Brain microvascular endothelial cell (primary cell): ENCODE measurements at regions not wholly inside any gene's neighbourhood (a gene's known extent, or its start where the extent isn't known, plus 50 kb on each side); places are given as distances from the start of the nearest gene placed in this dataset.

Source experiments
- DNase-seq: peaks from one replicate; pipeline ENCODE4 v3.0.0-alpha.2; 2020
- H3K27ac ChIP-seq: fragments of 250-450 bp; sonication (Bioruptor Pico); 2 replicates; pipeline ENCODE4 v1.5.1; 2020; ENCODE audit warnings: mild to moderate bottlenecking, moderate library complexity
- H3K27me3 ChIP-seq: fragments of 250-450 bp; sonication (Bioruptor Pico); replicated peaks from 2 replicates; pipeline ENCODE4 v1.5.1; 2020; ENCODE audit warnings: mild to moderate bottlenecking
- H3K36me3 ChIP-seq: fragments of 250-450 bp; sonication (Bioruptor Pico); replicated peaks from 2 replicates; pipeline ENCODE4 v1.5.1; 2020; ENCODE audit warnings: mild to moderate bottlenecking
- H3K4me3 ChIP-seq: 2 replicates; pipeline ENCODE4 v1.5.1; 2011; ENCODE audit warnings: low read depth, mild to moderate bottlenecking, control low read depth, low read length, moderate library complexity
- CTCF ChIP-seq: IDR thresholded peaks from 2 replicates; pipeline ENCODE4 v1.5.1; 2011; ENCODE audit warnings: low read depth, mild to moderate bottlenecking, moderate library complexity, low read length, control low read depth, inconsistent platforms; ENCODE audit errors: missing control alignments
- in situ Hi-C: cut with HindIII; loops from 2 replicates; pipeline ENCODE4 v1.10.0; 2017; ENCODE audit warnings: low sequenced_read_pairs, low pct_ligation_motif_present

- no peak for DNase-seq
- Histone ChIP-seq H3K27ac (no peak overlapping the region), H3K27me3 (no peaks in the 10 kb centered on the region), H3K36me3 (no peaks in the 10 kb centered on the region), H3K4me3 (no peak overlapping the region)
- TF ChIP-seq CTCF = no peak
- in situ Hi-C loops = no loop called here
Observed at GRCh38 chr3:117914540-117915100, 1120.0 kb downstream of the IGSF11 start.

- no peaks in the 10 kb centered on the region for H3K27me3 ChIP-seq
- TF ChIP-seq CTCF = no peak
- H3K36me3 ChIP-seq = no peaks in the 10 kb centered on the region
- DNase-seq = no peak
- in situ Hi-C loops = no loop called here
- H3K27ac ChIP-seq = no peak overlapping the region
- no peak overlapping the region for H3K4me3 ChIP-seq
Observed at GRCh38 chr3:117916839-117917238, 1117.8 kb downstream of the IGSF11 start.

GRCh38 chr3:117919621-117920020, 1115.0 kb downstream of the IGSF11 start:
- no peaks in the 10 kb centered on the region for H3K36me3 ChIP-seq
- DNase-seq = no peak
- no peak overlapping the region for H3K27ac ChIP-seq
- no peak for TF ChIP-seq CTCF
- in situ Hi-C loops = no loop called here
- H3K4me3 ChIP-seq = no peak overlapping the region
- H3K27me3 ChIP-seq = no peaks in the 10 kb centered on the region

GRCh38 chr3:117920253-117920898, 1114.3 kb downstream of the IGSF11 start:
- H3K4me3 ChIP-seq = no peak overlapping the region
- in situ Hi-C loops = no loop called here
- no peak for DNase-seq
- TF ChIP-seq CTCF = no peak
- no peaks in the 10 kb centered on the region for H3K36me3 ChIP-seq
- no peaks in the 10 kb centered on the region for H3K27me3 ChIP-seq
- H3K27ac ChIP-seq = no peak overlapping the region

- no peaks in the 10 kb centered on the region for H3K36me3 ChIP-seq
- no peak overlapping the region for H3K4me3 ChIP-seq
- in situ Hi-C loops = no loop called here
- H3K27me3 ChIP-seq = no peaks in the 10 kb centered on the region
- no peak for DNase-seq
- no peak for TF ChIP-seq CTCF
- no peak overlapping the region for H3K27ac ChIP-seq
Observed at GRCh38 chr3:117921411-117921810, 1113.2 kb downstream of the IGSF11 start.

GRCh38 chr3:117922039-117922438, 1112.6 kb downstream of the IGSF11 start:
- in situ Hi-C loops = no loop called here
- no peak overlapping the region for H3K4me3 ChIP-seq
- TF ChIP-seq CTCF = no peak
- no peak overlapping the region for H3K27ac ChIP-seq
- H3K27me3 ChIP-seq = no peaks in the 10 kb centered on the region
- no peaks in the 10 kb centered on the region for H3K36me3 ChIP-seq
- DNase-seq = no peak
